ENCODE measurements at regions not wholly inside any gene's neighbourhood (a gene's known extent, or its start where the extent isn't known, plus 50 kb on each side); places are given as distances from the start of the nearest gene placed in this dataset.
"Not testable (repeated sequence)": the region's sequence is repeated elsewhere in the genome, so short reads cannot be mapped to it uniquely, and the experiment has no call there.

DNA sequence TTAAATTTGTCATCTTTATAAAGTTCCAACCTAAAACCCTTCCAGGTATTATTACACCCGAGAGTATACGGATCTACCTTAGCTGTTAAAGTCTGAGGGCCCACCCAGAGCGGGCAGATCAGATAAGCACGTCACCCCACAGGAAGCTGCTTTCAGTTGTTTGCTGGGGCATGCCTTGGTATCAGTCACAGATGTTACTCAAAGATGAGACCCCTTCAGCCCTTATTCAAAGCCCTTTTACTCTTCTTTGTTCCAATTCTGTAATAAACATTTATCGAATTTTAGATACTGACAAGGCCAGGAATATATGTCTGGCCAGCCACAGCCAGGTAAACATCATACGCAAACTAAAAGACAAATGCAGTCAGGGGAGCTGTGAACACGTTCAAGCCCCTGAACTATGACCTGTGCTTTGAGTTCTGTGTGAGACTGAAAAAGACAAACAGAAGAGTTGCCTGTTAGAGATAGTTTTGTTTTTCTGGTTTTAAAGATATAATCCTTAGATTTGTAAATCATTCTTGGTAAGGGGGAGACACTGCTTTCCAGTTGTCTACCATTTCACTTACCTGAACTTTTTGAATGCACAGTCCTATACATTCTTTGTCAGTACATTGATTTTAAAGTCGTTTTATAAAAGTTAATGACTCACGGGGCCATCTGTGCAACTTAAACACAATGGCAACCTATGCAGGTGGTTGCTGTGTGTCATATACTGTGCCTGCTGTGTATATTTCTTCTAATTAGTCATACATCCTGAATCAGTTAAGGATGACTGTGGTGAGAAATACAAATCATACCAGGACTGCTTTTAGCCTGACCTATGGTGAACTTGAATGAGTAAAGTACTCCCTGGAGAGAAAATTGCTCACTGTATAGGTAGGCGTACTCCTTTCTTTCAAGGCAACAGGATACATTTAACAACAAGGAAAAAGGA is 100.5 kb upstream of the ITPRID2 start:
- no peak overlapping the region for H3K4me3 ChIP-seq (ENCODE audit: low read length)
- no peak for TF ChIP-seq ZNF274 (IDR thresholded peaks at IDR 0.05; ENCODE audit: low read depth, low read length)

DNA sequence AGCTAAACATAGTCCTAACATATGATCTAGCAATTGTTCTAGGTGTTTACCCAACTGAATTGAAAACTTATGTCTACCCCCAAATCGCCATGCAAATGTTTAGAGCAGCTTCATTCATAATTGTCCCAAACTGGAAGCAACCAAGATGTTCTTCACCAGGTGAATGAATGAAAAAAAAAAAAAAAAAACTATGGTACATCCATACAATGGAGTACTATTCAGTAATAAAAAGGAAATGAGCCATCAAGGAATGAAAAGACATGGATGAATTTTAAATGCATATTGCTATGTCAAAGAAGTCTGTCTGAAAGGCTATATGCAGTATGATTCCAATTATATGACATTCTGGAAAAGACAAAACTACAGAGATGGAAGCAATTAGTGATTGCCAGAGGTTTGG is 98.6 kb upstream of the ITPRID2 start:
- no peak overlapping the region for H3K4me3 ChIP-seq (ENCODE audit: low read length)
- TF ChIP-seq ZNF274 (IDR thresholded peaks at IDR 0.05; ENCODE audit: low read depth, low read length), result no peak

DNA sequence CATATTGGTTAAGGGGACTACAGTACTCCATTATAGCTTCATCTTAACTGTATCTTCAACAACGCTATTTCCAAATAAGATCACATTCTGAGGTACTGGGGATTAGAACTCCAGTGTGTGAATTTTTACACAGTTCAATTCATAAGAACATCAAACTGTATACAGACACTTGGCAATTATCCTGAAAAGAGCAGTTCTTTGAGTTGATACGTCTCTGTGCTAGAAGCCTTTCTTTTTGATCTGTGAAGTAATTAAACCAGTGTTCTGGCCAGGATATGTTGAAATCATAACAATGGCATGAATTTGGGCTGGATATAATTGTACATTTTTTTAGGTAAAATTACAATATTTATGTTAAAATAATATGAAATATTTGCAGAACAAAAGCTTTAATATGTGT is 93.5 kb upstream of the ITPRID2 start:
- no peak for TF ChIP-seq ZNF274 (IDR thresholded peaks at IDR 0.05; ENCODE audit: low read depth, low read length)
- H3K4me3 ChIP-seq (ENCODE audit: low read length), result no peak overlapping the region

DNA sequence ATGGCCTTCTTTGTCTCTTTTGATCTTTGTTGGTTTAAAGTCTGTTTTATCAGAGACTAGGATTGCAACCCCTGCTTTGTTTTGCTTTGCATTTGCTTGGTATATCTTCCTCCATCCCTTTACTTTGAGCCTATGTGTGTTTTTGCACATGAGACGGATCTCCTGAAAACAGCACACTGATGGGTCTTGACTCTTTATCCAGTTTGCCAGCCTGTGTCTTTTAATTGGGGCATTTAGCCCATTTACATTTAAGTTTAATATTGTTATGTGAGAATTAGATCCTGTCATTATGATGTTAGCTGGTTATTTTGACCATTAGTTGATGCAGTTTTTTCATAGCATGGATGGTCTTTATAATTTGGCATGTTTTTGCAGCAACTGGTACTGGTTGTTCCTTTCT is 89.2 kb upstream of the ITPRID2 start:
- not testable (repeated sequence) for H3K4me3 ChIP-seq (ENCODE audit: low read length)

DNA sequence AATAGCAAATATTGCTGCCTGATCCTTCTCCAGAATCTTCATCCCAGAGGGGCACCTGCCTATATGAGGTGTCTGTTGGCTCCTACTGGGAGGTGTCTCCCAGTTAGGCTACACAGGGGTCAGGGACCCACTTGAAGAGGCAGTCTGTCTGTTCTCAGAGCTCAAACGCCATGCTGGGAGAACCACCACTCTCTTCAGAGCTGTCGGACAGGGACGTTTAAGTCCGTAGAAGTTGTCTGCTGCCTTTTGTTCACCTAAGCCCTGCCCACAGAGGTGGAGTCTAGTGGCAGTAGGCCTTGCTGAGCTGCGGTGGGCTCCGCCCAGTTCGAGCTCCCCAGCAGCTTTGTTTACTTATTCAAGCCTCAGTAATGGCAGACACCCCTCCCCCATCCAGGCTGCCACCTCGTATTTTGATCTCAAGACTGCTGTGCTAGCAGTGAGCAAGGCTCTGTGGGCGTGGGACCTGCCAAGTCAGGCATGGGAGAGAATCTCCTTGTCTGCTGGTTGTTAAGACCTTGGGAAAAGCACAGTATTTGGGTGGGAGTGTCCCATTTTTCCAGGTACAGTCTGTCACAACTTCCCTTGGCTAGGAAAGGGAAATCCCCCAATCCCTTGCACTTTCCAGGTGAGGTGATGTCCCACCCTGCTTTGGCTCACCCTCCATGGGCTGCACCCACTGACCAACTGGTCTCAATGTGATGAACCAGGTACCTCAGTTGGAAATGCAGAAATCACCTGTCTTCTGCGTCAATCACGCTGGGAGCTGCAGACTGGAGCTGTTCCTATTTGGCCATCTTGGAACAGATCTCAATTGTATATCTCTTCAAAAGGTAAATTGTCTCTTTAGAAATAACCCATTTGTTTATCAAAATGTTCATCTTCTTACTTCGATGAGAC is 87.4 kb upstream of the ITPRID2 start:
- not testable (repeated sequence) for H3K4me3 ChIP-seq (ENCODE audit: low read length)

DNA sequence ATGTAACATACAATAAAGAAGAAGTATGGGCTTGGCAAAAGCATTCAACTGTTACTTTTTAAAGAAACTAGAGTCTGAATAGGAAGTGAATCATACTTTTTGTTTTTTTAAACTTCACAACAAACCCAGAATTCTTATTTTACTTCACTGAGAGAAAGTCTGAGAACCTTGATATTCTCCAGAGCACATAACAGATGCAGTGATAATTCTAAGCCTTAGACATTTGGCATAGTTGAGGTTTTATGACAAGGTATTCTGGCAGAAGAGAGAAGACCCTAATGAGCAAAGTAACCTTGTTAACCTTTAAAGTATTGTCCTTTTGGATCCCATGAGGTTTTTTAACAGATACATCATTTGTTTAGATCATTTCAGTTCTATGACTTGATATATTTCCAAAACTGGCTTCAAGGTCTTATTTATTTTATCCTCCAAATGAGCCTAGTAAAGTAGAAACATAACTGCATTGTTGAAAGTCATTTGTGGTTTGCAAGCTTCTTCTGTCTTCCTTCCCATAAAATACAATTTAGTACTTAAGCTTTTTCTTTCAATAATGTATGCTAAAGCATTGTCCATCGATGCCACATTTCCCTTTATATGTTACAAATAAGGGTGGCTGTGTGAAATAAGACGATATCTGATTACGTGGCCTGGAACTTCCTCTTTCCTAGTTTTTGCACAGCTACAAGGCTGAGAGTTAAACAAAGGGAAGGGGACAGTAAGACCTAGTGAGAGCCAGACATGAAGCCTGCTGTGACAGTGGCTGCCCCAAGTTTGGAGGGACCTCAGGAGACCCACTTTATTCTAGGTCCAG is 86.1 kb upstream of the ITPRID2 start:
- no peak for TF ChIP-seq ZNF274 (IDR thresholded peaks at IDR 0.05; ENCODE audit: low read depth, low read length)
- no peak overlapping the region for H3K4me3 ChIP-seq (ENCODE audit: low read length)

DNA sequence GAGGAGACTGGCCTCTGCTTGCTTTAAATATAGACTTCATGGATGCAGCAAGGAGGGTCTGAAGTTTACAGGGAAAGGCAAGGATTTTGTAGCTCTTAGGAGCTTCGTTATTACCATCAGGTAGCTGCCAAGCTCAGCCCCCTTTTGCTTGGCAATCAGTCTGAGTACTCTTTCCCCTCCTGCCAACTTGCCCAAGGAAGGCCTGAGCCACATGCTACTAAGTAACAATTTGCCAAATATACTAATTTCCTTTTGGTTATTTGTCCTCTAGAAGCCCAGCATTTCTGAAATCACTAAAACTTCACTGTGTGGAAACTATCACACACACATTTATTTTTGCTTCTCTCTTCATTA is 85.5 kb upstream of the ITPRID2 start:
- TF ChIP-seq ZNF274 (IDR thresholded peaks at IDR 0.05; ENCODE audit: low read depth, low read length), result no peak
- no peak overlapping the region for H3K4me3 ChIP-seq (ENCODE audit: low read length)

DNA sequence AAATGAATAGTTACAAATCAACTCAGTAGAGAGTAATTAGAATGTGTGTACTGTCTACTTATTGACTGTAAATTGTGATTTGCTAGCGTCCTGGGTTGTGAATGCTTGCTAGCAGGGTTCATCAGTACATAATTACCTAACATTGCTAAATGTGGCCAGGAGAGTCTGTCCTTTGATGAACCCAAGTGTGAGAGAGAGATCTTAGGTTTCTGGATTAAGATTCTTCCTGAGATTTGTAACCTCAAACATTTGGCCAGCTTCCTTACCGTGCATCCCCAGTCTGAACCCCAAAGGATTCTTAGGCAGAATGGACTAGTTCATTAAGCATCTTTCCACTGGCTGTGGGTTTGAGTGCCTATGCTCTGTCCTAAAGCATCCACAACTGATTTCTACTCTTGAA is 84.0 kb upstream of the ITPRID2 start:
- H3K4me3 ChIP-seq (ENCODE audit: low read length), result no peak overlapping the region
- no peak for TF ChIP-seq ZNF274 (IDR thresholded peaks at IDR 0.05; ENCODE audit: low read depth, low read length)

DNA sequence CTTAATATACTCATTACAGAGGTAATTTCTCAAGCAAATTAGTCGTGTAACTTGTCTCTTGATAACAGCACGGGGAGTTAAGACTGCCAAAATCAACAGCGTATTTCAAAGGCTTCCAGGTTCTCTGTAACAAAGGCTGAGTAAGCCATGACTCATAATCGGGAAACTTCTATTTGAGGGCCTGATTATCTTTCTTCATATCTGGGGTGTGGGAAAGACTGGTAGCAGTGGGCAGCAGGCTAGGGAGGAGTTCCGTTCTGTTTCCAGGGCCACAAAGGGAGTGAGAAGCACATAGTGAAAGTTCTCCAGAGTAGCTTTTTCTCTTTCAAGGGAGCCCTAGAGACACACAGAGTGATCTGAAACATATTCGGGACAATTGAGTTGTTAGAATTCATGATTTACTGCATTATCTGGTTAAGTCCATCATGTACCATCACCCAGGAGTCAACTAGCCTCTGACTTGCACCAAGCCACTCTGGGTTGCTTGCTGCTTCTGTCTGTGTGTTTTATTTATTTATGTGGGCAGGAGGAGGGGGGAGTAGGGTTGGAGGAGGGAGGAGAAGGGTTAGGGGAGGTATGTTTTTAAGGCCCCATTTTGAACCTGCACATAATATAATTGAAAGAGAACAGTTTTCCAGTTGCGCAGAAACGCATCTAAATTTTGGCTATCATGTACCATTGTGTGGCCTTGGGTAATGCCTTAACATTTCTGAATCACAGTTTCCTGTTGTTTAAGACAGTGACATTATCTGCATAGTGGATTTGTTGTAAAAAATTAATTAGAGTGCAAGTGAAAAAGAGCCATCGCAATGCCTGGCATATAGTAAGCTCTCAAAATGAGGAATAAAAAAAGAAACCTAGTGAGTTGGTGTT is 80.5 kb upstream of the ITPRID2 start:
- TF ChIP-seq ZNF274 (IDR thresholded peaks at IDR 0.05; ENCODE audit: low read depth, low read length), result no peak
- H3K4me3 ChIP-seq (ENCODE audit: low read length), result no peak overlapping the region

DNA sequence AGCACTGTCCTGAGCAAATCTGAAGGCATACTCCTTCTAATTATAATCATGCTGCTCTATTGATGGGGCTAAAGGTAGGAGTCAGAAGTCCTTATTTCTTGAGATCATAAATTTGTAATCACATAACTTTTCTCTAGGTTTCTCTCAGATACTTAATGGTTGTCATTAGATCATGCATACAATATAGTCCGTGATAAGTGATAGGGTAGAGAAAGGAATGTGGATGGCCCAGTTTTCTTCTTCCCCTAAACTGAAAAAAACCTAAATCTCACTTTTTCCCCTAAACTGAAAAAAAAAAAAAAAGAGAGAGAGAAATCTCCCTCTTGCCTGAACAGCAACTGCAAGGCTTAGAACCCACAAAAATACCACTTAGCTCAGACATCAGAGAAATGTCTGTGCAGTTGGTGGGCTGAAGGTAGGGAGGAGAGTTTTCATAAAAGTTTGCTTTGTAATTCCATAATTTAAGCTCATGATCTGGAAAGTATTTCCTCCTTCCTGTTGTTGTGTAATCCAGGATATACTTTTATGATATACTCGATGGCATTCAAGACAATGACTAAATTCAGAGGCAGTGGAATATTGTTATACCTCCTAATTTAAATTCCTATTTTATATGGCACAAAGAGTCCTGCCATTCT is 79.3 kb upstream of the ITPRID2 start:
- no peak overlapping the region for H3K4me3 ChIP-seq (ENCODE audit: low read length)
- no peak for TF ChIP-seq ZNF274 (IDR thresholded peaks at IDR 0.05; ENCODE audit: low read depth, low read length)

DNA sequence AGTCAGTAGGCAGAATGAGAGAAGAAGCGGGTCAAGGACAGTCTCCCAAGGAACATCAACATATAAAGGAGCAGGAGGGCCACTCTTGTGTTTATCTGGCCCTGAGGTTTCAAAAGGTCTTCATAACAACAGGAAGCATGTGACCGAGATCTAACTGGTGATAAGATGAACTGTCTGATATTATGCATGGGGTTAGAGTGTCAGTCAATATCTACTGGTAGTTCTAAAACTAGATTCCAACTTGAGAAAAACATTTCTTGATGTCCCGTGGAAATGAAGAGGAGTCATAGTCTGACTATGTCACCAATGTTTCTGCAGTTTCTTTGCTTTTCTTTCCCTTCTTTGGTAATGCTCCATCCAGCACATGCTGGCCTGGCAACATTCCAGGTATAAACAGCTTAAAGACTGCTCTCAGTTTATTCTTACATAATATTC is 77.5 kb upstream of the ITPRID2 start:
- TF ChIP-seq ZNF274 (IDR thresholded peaks at IDR 0.05; ENCODE audit: low read depth, low read length), result no peak
- H3K4me3 ChIP-seq (ENCODE audit: low read length), result no peak overlapping the region

DNA sequence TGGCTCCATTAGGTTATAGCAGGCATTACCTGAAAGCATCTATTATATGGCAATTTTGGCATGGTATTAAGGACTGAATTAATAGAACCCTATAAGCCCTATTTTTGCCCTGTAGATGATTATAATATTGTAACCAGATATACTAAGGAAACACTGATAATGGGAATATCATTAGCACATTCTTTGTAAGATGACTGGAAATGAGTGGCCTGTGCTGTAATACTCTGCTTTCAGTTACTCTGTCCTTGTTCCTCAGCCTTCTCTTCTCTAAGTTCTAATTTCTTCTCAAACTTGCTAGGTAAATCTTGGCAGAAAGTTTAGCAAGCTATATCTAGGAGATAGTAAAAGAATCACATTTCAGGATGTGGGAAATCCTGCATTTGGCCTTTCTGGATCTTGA is 74.0 kb upstream of the ITPRID2 start:
- no peak for TF ChIP-seq ZNF274 (IDR thresholded peaks at IDR 0.05; ENCODE audit: low read depth, low read length)

More for the DNA sequence above, 74.0 kb upstream of the ITPRID2 start:
- H3K4me3 ChIP-seq (ENCODE audit: low read length), result no peak overlapping the region
